Activated CD4-positive, alpha-beta T cell treated with anti-CD3 and anti-CD28 coated beads, Interleukin-2, amount 50 U/mL, for 16 hours (primary cell): ENCODE measurements at regions not wholly inside any gene's neighbourhood (a gene's known extent, or its start where the extent isn't known, plus 50 kb on each side); places are given as distances from the start of the nearest gene placed in this dataset.

Source experiments
- DNase-seq: peaks from one replicate; pipeline ENCODE4 v3.0.0-alpha.2; 2020

DNA sequence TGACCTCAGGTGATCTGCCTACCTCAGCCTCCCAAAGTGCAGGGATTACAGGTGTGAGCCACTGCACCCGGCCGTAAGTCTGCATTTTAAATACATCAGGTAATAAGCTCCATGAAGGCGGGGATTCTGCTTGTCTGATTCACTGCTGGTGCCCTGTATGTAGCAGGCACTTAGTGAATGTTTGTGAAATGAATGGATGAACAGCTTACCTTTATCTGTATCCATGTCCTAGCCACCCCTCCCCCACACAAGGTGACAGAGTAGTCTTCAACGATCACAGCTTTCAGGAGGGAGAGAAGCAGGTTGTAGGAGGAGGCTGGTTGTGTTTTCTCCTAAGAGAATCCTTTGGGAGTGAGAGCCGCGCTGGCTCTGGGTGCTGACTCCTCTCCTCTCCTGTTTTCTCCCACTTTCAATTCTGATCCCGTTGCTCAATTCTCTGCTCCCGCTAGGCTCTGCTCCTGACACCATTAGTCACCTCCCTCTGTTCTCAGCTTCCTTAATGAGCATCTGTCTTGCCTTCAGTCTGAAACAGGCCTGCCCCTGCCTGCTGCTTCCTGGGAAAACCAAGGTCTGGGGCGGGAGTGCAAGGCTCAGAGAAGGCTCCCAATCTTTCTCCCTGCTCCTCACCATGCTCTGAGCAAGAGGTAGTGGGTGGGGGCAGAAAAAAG lies 88.8 kb upstream of the CTNNA1 start:
- no peak for DNase-seq

DNA sequence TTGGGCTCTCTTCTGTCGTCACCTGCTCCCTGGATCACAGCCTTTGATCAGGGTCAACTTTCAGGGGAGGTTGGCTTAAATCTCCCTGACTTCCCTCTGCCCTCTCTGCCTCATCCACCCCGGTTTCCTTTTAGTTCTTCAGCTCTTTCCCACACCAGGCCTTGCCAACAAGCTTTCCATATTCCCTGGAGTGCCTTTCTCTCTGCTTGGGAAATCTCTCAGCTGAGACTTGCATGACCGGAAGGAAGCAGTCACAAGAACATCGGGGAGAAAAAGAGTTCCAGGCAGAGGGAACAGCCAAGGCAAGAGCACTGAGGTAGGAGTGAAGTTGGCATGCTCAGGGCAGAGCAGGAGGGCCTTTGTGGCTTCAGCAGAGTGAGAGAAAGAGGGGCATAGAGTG lies 88.4 kb upstream of the HSPA9 start:
- DNase-seq: no peak

DNA sequence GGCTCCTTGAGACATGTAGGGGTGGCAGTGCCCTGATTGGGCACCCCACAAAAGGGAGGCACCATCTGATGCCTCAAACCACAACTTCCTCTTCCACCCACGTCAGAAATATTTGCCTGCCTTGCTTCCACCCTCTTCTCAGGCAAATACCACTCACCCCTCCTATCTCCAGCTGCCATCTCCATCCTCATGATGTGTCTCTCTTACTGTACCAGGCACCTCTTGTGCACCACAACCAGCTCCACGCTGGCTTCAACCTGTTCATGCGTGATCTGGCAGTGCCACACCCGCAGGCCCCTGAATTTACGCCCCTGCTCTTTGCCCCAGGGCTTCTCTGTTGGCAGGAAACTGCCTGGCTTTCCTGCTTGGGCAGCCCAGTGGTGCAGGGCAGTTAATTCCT lies 87.8 kb upstream of the HSPA9 start:
- DNase-seq: peak; percentile 25

DNA sequence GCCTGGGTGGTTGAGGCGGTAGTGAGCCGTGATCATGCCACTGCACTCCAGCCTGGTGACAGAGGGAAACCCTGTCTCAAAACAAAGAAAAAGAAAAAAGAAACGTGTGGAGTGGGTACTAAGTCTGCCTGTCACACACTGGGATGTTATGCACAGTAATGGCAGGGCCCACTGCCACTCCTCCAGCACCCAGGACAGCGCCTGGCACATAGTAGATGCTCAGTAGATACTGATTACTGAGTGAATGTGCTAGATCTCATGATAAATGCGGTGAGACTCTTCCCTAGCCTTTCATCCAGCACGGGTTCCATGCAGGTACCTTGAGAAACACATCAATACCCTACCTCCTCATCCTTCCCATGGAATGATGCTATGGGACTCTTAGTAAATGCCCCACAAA lies 87.4 kb upstream of the HSPA9 start:
- DNase-seq: peak; percentile 24

DNA sequence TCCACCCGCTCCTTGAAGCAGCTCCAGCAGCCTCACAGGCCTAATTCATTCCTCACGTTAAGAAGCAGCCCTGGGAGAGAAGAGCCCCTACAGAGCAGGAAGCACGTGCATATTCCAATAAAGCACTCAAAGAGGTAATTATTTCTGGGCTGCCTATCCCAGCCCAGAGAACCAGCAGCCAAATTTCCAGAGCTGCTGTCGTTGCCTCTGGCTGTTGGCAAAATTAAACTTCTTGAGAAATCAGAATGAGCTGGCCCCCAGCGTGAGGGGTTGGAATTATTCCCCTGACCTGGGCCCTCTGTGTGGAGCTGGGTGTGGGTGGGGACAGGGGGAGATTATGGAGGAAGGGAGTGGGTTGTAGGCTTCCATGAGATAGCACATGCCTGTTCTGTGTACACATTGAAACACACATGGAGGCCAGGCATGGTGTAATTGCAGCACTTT lies 86.8 kb upstream of the HSPA9 start:
- DNase-seq: no peak

DNA sequence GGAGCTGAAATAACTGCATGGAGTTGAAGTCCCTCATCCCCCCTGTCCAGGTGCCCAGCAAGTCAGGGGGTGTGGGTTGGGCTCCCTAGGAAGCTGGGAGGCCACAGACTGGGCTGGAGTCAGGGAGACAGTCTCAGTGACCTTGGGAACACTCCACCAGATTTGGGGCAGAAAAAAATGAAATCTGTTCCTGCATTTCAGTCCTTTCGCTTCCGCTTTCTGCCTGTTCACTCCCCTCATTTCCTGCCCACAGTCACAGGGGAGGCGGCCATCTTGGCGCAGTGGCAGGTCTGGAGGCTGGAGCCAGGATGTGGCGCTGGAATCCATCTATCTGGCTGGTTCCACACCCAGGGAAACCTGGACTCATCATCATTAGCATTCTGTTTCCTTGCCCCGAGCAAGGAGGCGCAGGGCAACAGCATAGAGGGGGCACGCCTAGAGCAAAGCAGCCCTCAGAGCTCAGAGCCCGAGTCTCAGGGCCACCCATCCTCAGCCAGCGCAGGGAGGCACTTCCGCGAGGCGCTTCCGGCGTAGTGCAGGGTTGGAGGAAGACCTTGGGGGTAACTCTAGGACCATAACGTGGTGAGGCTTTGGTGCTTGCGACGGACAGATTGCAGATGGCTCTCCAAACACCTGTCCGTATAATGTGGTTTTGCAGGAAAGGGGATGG lies 86.2 kb upstream of the HSPA9 start:
- DNase-seq: no peak

DNA sequence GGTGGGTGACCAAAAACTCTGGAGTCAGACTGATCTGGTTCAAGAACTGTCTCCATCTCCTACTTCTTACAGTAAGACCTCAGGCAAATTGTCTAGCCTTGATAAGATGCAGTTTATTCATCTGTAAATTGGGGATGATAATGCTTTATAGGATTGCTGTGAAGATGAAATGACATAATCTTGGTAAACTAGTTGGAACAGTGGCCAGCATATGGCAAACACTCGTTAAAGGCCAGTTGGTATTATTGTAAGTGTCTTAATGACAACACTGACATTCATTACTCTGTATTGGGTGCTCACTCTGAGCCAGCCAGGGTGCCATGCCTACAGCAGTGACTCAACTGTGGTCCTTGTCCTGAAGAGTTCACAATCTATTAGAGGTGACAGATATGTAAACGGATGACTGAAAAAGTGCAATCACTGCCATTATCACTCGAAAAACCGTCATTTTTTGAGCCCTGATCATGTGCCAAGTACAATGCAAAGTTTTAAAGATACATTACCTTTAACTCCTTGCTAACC lies 84.9 kb upstream of the HSPA9 start:
- no peak for DNase-seq

DNA sequence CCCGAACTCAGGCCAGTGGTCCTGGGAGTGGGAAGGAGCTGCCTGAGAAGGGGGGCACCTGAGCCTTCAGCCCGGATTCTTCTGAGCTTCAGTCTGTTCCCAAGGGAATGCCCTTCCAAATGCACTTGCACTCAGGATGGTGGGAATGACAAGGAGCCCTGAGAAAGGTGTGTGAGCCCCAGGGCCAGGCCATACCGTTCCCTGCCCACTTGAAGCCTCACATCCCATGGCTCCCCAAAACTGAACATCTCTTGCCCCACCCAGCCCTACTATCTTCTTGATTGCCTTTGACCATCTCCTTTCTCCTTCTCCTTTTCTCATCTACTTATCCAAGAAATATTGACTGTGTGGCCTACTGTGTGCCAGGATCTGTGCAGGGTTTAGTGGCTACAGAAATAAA lies 84.4 kb upstream of the HSPA9 start:
- no peak for DNase-seq

DNA sequence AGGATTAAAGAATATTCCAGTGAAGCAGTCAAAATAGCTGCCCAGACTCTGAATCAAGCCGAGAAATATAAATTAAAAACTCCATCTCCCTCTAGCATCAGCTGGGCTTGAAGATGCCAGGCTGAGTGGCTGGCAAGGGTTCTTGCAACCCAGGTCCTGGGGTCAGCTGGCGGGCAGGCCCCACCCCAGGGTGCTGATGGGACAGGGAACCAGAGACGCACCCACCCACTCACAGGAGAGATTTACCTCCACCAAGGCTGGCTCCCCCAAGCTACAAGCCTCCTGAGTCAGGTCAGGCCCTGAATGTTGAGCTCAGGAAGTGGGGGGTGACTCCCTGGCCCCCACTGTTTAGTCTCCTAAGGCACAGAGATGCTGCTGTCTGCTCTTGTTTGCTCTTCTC lies 83.9 kb upstream of the HSPA9 start:
- no peak for DNase-seq

DNA sequence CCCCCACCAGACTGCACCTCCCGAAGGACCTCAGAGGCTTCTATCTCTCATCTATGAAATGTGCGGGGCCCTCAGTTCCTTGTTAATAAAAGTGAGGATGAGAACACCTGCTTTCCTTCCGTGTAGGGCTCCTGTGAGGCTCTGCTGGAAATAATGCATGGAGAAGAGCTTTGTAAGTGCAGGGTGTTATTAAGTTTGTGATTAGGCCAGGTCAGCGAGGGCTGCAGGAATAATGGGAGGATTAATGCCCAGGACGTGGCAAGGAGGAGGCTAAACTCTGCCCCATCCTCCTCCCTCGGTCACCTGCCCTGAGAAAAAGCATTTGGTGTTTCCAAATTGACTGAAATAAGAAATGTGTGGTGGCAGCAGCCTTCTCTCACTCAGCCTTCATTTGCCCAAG lies 83.5 kb upstream of the HSPA9 start:
- DNase-seq: no peak

DNA sequence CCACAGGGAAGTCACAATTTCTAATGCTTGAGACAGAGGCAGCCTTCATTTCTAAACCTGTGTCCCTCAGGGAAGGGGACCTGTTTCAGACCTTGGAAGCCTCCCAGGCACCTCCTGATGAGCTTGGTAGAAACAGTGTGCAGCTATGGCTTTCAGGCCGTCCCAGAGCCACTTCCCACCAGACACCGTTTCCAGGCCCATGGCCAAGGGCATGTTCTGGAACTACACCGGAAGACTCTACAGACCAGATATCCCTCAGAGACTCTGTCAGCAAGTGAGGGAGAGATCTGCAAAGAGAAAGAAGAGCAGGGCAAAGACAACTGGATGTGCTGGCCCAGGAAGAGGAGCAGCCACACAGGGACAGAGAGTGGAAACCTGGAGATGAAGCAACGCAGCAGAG lies 82.2 kb upstream of the HSPA9 start:
- no peak for DNase-seq

DNA sequence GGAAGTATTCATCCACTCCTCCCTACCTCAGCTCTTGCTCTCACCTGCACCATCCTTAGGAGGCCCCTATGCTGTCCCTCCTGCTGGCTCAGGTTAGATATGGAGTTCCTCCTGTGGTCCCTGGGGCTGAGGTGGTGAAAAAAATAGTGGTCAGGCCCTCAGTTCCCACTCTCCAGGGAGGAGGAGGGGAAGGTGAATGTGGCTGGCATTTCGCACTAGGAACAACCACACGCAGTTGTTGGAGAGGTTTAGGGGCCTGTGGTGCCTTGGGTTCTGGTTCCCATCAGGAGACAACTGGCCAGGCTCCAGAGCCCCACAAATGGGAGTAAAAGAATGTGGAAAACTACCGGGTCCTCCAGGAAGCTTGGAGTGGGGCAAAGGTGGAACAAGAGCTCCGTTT lies 81.7 kb upstream of the HSPA9 start:
- DNase-seq: no peak

DNA sequence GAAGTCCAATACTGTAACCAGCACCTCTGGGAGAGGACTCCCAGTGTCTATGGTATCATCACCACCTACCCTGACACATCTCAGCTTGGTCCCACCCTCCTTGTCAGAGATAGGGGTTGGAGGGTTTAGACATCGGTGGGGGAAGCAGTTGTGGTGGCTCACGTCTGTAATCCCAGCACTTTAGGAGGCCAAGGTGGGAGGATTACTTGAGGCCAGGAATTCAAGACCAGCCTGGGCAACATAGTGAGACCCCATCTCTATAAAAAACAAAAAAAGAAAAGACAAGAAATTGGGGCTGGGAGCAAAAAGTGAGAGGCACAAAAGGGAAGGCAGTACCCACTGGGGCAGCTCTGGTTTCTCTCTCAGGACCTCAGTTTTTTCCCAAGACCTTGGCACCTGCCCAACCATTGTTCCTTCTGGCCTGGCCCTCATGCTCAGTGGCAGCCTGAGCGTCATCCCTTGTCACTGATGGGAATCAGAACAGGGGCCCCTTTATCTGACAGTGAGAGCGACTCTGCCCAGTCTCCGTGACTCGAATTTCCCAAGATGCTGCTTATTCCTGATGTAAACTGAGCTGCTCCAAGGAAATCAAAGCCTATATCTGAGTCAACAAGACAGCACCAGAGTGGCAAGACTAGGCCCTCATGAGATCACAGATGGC lies 80.5 kb upstream of the HSPA9 start:
- no peak for DNase-seq

DNA sequence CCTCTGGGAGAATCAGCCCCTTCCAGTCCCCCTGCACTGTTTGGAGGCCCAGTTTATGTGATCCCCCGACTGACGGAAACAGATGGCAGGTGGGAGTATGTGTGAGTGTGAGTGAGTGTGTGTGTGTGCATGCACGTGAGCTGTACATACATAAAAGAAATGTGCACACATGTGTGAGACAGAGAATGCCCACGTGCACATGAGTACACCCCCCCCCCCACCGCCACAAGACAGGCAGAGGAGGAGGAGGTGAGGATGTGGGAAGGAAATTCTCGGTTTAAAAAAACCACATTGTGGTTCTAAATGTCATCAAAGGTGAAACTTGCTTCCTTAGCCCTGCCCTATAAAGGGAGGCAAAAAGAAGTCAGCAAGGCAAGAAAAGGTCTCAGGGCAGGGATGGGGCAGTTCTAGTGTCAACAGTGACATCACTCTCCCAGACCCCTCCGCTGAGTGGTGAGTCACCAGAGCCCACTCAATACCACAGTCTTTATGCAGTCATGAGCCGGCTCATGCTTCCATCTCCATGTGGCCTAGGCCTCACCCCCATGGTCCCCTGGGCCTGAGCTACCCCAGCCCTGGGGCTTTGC lies 79.2 kb upstream of the HSPA9 start:
- DNase-seq: peak; percentile 85

DNA sequence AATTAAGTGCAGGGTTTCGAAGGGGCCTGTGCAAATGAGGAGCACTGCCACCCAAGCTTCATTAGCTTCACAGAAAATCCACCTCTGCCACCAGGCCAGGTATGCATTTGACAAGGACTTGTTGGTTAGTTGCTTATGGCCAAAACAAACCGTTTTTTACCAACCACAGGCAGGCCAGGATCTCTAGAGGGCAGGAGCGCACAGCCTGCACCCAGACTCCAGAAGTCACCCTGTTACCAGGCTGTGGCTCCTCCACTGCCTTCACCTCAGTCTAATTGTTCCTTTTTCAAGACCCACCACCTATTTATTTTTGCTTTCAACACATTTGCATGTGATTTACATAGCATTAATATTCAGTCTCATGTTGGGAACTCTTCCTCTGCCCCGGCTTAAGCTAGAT lies 78.3 kb upstream of the HSPA9 start:
- DNase-seq: no peak

DNA sequence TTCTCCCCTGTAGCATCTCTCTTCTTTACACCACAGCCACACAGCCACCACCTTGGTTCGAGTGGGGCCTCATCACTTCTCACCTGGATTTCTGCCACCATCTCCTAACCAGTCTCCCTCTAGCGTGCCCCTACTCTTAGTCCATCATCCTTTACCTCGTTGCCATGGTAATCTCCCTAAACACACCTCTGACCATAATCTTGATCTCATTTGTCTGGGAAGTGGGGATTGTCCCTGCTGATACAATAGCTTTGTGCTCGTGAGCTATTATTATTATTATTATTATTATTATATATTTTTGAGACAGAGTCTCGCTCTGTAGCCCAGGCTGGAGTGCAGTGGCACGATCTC lies 76.5 kb upstream of the HSPA9 start:
- DNase-seq: no peak

DNA sequence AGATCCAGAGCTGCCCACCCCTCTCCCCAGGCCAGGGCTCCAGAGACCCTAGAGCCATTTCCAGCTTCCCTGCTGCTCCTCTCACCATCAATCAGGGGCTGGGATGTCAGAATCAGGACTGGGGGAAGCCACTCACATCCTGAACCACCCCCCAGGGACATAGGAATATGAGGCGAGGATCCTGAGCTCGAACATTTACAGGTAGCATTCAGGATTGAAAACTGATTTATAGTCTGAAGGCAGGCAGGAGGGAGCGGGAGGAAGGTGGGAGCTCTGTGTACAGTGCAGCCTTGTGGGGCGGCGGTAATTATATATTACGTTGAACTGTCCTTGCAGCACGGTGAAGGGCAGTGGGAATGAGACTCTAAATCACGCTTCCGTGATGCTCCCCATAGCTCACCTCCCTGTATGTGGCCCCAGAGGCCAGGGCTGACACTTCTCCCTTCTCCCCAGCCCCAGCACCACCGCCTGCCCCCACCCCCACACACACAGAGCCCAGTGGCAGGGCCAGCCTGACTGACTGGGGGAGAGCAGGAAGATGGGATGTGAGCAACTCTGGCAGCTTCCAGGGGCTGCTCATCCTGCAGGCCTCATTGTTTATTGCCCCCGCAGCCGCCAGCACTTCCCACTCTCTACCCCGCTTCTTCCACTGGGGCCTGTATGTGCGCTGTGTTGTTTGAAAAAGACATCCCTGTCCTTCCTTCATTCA lies 76.0 kb upstream of the HSPA9 start:
- no peak for DNase-seq

DNA sequence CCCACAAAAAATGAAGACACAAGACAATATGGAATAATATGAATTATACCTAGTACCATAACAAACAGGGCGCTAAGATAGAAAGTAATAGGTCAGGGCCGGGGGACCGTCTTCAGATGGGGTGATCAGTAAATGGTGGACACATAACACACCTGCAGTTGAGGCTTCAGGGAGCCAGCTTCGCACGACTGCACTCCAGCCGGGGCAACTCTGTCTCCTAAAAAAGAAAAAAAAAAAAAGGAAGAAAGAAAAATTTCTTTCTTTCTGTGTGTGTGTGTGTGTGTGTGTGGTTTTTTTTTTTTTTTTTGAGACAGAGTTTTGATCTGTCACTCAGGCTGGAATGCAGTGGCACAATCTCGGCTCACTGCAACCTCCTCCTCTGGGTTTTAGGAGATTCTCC lies 75.0 kb upstream of the HSPA9 start:
- DNase-seq: no peak

DNA sequence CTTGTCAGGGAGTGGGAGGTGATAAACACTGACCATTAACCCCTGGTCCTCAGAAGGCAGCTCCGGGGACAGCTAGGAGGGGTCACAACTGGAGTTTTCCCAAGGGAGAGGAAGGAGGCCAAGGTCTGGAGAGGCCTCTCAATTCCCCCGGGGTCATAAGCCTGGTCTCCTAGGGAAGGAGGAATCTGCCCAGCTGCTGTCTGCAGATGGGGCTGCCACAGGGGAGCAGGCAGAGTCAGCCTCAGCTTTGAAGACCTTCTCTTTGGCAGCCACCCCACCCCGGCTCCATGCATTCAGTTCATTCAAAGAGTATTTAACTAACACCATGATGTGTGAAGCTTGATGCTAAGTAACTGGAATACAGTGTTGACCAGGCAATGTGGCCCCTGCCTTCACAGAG lies 74.6 kb upstream of the HSPA9 start:
- no peak for DNase-seq

DNA sequence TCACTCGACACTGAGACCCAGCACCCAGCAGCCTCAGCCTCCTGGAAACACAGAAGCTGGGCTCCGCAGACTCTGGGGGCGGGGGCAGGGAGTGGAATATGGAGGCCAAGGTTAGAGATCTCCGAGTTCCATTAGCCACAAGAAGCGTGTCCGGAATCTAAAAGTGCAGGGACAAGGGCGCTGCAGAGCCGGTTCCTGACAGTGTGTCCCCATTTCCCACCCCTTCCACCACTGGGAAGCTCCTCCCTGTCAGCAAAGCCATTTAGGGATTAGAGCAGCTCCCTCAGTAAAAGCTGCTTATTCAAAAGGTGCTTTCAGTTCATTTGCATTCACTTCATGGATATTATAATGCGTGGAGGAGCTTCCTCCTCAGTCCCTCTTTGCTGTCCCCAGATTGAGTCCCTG lies 74.1 kb upstream of the HSPA9 start:
- DNase-seq: no peak

DNA sequence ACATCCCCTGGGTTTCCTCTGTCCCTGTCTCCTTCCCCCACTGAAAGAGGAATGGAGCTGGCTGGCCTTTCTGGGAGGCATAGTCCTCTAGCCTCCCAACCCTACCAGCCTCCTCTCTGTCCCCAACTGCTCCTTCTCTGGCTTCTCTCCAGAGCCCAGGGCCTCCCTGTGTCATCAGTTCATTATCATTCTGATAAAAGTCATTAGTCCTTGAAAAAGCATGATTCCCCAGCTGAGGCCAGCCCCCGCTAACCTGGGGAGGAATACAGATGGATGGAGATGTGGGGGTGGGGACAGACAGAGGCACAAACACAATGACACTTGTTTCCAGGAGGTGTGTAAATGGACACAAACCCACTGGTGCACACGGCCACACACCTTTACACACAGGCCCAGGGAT lies 73.6 kb upstream of the HSPA9 start:
- DNase-seq: no peak

DNA sequence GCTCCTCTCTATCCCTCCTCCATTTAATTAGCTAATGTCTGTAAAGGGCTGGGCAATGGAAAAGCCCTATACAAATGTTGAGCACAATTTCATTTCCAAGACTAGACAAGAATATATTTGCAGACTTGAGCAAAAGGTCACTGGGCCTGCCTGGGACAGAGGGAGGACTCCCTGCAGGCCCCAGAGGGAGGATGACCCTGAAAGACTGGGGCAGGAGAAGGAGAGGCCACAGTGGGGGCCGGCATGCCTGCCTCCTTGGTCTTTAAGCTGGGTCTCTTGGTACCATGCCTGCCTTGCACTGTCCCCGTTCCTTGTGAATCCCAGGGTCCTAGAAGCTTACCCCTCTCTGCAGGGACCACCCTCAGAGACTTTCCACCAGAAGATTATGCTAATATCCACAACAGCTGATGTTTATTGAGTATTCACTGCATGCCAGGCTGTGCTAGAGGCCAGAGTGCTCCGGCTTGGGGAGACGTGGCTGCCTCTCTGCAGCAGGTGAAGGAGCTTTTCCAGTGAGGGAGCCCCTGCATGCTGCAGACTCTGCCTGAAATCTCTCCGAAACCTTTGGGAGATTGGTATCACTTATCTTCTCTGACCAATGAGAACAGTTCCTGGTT lies 72.7 kb upstream of the HSPA9 start:
- no peak for DNase-seq

DNA sequence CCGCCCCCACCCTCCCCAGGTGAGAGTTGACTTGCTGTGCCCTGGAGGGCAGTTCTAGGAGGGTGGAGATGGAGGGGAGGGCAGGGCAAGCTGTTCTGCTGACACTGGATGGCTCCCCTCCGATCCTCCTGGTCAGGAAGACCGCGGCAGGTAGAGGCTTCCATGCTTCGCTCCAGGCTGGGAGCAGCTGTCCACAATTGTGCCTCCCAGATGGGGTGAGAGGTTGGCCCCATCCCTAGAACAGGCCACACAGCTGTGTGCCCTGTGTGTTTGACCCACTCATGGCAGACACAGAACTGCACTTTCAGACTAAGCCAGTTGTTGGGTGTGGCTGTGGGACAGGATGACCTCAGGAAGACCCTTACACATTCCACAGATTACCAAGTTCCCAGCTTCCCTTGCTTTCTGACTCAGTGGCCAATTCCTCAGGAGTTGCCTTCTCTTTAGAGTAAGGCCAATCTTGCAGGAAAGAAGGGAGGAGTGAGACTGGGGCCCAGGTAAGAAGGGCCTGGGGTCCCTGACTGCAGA lies 72.1 kb upstream of the HSPA9 start:
- no peak for DNase-seq
